GM12873 (cell line): ENCODE measurements at regions not wholly inside any gene's neighbourhood (a gene's known extent, or its start where the extent isn't known, plus 50 kb on each side); places are given as distances from the start of the nearest gene placed in this dataset.

Experiments used
- CTCF ChIP-seq: IDR thresholded peaks from 2 replicates; pipeline ENCODE4 v1.5.1; 2012; ENCODE audit warnings: low read depth, mild to moderate bottlenecking, moderate library complexity, low read length, control low read depth; ENCODE audit not compliant: insufficient read depth; ENCODE audit errors: missing control alignments

- no peak for TF ChIP-seq CTCF
Observed at GRCh38 chr20:12051206-12052163, 133.8 kb downstream of the BTBD3 start.

- no peak for TF ChIP-seq CTCF
Observed at GRCh38 chr20:12053353-12053752, 135.7 kb downstream of the BTBD3 start.

GRCh38 chr20:12054556-12054955, 136.9 kb downstream of the BTBD3 start:
- TF ChIP-seq CTCF: no peak

GRCh38 chr20:12055161-12055560, 137.5 kb downstream of the BTBD3 start:
- TF ChIP-seq CTCF: no peak

- no peak for TF ChIP-seq CTCF
Observed at GRCh38 chr20:12056839-12057238, 139.1 kb downstream of the BTBD3 start.

- no peak for TF ChIP-seq CTCF
Observed at GRCh38 chr20:12057778-12058177, 140.1 kb downstream of the BTBD3 start.

- TF ChIP-seq CTCF: no peak
Observed at GRCh38 chr20:12058216-12058615, 140.5 kb downstream of the BTBD3 start.
